ENCODE measurements at regions not wholly inside any gene's neighbourhood (a gene's known extent, or its start where the extent isn't known, plus 50 kb on each side); places are given as distances from the start of the nearest gene placed in this dataset.

GRCh38 chr1:59081795-59082194, 215.1 kb upstream of the FGGY start:
- H3K9me3 Mint-ChIP-seq (ENCODE audit: unreplicated experiment), result no peaks in the 10 kb centered on the region
- intact Hi-C loops (cut with micrococcal nuclease), result no loop called here
- BruUV-seq (replicated peaks), result no TSS peak
- H3K27me3 Mint-ChIP-seq (ENCODE audit: insufficient read depth, unreplicated experiment), result no peaks in the 10 kb centered on the region
- peaks cover 7% of the 10 kb centered on the region for H3K4me1 Mint-ChIP-seq (ENCODE audit: insufficient read depth, unreplicated experiment)
- CTCF ChIA-PET, result interaction anchor here (1.2 kb wide), 1 partner anchor 14 kb away, joined by 4 read pairs; no protein-coding TSS in a partner anchor
- no peak overlapping the region for H3K27ac Mint-ChIP-seq (ENCODE audit: low read depth, unreplicated experiment)
- H3K36me3 Mint-ChIP-seq (ENCODE audit: insufficient read depth, unreplicated experiment), result no peaks in the 10 kb centered on the region
- TF ChIP-seq CTCF (IDR thresholded peaks at IDR 0.05; ENCODE audit: unreplicated experiment), result no peak
- POLR2A ChIA-PET, result interaction anchor here (1.2 kb wide), 1 partner anchor 298 kb away, joined by 3 read pairs; the partner anchor contains the start of gene JUN
- DNase-seq (ENCODE audit: unreplicated experiment), result no peak
- H3K4me3 Mint-ChIP-seq (ENCODE audit: unreplicated experiment), result no peak overlapping the region

- Mint-ChIP-seq H3K27ac (ENCODE audit: low read depth, unreplicated experiment) (no peak overlapping the region), H3K4me1 (ENCODE audit: insufficient read depth, unreplicated experiment) (peaks cover 6% of the 10 kb centered on the region), H3K9me3 (ENCODE audit: unreplicated experiment) (peaks cover 2% of the 10 kb centered on the region), H3K27me3 (ENCODE audit: insufficient read depth, unreplicated experiment) (no peaks in the 10 kb centered on the region), H3K36me3 (ENCODE audit: insufficient read depth, unreplicated experiment) (no peaks in the 10 kb centered on the region), H3K4me3 (ENCODE audit: unreplicated experiment) (no peak overlapping the region)
- intact Hi-C loops (cut with micrococcal nuclease), result no loop called here
- no peak for TF ChIP-seq CTCF (IDR thresholded peaks at IDR 0.05; ENCODE audit: unreplicated experiment)
- no peak for DNase-seq (ENCODE audit: unreplicated experiment)
- CTCF ChIA-PET, result interaction anchor here (0.5 to 1.3 kb wide), 3 partner anchors 10 to 615 kb away, joined by 3 to 4 read pairs (median 3); no protein-coding TSS in a partner anchor
- BruUV-seq (replicated peaks), result no TSS peak
- POLR2A ChIA-PET, result interaction anchor here (0.6 to 1.2 kb wide), 4 partner anchors 13 to 201 kb away, joined by 3 to 6 read pairs (median 3); no protein-coding TSS in a partner anchor
Measured at GRCh38 chr1:59083946-59084865, 212.7 kb upstream of the FGGY start.

GRCh38 chr1:59085101-59085500, 211.8 kb upstream of the FGGY start:
- Mint-ChIP-seq H3K4me3 (ENCODE audit: unreplicated experiment) (no peak overlapping the region), H3K27ac (ENCODE audit: low read depth, unreplicated experiment) (no peak overlapping the region), H3K9me3 (ENCODE audit: unreplicated experiment) (peaks cover 7% of the 10 kb centered on the region), H3K36me3 (ENCODE audit: insufficient read depth, unreplicated experiment) (no peaks in the 10 kb centered on the region), H3K27me3 (ENCODE audit: insufficient read depth, unreplicated experiment) (no peaks in the 10 kb centered on the region), H3K4me1 (ENCODE audit: insufficient read depth, unreplicated experiment) (peaks cover 12% of the 10 kb centered on the region)
- no TSS peak for BruUV-seq (replicated peaks)
- DNase-seq (ENCODE audit: unreplicated experiment), result no peak
- ChIA-PET CTCF (interaction anchor here (0.9 to 1.0 kb wide), 3 partner anchors 9 to 518 kb away, joined by 3 to 4 read pairs (median 3); no protein-coding TSS in a partner anchor), POLR2A (no interaction called here)
- no peak for TF ChIP-seq CTCF (IDR thresholded peaks at IDR 0.05; ENCODE audit: unreplicated experiment)
- intact Hi-C loops (cut with micrococcal nuclease), result no loop called here

- Mint-ChIP-seq H3K36me3 (ENCODE audit: insufficient read depth, unreplicated experiment) (no peaks in the 10 kb centered on the region), H3K4me3 (ENCODE audit: unreplicated experiment) (no peak overlapping the region), H3K4me1 (ENCODE audit: insufficient read depth, unreplicated experiment) (peaks cover 5% of the 10 kb centered on the region), H3K27me3 (ENCODE audit: insufficient read depth, unreplicated experiment) (no peaks in the 10 kb centered on the region), H3K27ac (ENCODE audit: low read depth, unreplicated experiment) (no peak overlapping the region), H3K9me3 (ENCODE audit: unreplicated experiment) (peaks cover 7% of the 10 kb centered on the region)
- no TSS peak for BruUV-seq (replicated peaks)
- CTCF ChIA-PET, result interaction anchor here (0.6 to 1.0 kb wide), 2 partner anchors 9 to 12 kb away, joined by 3 to 6 read pairs; no protein-coding TSS in a partner anchor
- intact Hi-C loops (cut with micrococcal nuclease), result no loop called here
- POLR2A ChIA-PET, result interaction anchor here (0.7 kb wide), 1 partner anchor 29 kb away, joined by 3 read pairs; no protein-coding TSS in a partner anchor
- TF ChIP-seq CTCF (IDR thresholded peaks at IDR 0.05; ENCODE audit: unreplicated experiment), result no peak
- DNase-seq (ENCODE audit: unreplicated experiment), result no peak
Measured at GRCh38 chr1:59089036-59089798, 207.7 kb upstream of the FGGY start.
